ENCODE measurements at regions not wholly inside any gene's neighbourhood (a gene's known extent, or its start where the extent isn't known, plus 50 kb on each side); places are given as distances from the start of the nearest gene placed in this dataset.

- TF ChIP-seq, protein P1, sequence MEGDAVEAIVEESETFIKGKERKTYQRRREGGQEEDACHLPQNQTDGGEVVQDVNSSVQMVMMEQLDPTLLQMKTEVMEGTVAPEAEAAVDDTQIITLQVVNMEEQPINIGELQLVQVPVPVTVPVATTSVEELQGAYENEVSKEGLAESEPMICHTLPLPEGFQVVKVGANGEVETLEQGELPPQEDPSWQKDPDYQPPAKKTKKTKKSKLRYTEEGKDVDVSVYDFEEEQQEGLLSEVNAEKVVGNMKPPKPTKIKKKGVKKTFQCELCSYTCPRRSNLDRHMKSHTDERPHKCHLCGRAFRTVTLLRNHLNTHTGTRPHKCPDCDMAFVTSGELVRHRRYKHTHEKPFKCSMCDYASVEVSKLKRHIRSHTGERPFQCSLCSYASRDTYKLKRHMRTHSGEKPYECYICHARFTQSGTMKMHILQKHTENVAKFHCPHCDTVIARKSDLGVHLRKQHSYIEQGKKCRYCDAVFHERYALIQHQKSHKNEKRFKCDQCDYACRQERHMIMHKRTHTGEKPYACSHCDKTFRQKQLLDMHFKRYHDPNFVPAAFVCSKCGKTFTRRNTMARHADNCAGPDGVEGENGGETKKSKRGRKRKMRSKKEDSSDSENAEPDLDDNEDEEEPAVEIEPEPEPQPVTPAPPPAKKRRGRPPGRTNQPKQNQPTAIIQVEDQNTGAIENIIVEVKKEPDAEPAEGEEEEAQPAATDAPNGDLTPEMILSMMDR (IDR thresholded peaks at IDR 0.05), result no peak
- no peak for TF ChIP-seq POLR2A (IDR thresholded peaks at IDR 0.05)
Measured at GRCh38 chr6:134750669-134751068, 199.2 kb downstream of the ALDH8A1 start.
